C4-2B (cell line): ENCODE measurements at regions not wholly inside any gene's neighbourhood (a gene's known extent, or its start where the extent isn't known, plus 50 kb on each side); places are given as distances from the start of the nearest gene placed in this dataset.

Experiments used
- CTCF ChIP-seq: fragments of 450-650 bp; conservative IDR thresholded peaks from 2 replicates; pipeline ENCODE4 v1.5.1; 2017; ENCODE audit warnings: mild to moderate bottlenecking
- ZFX ChIP-seq: fragments of 450-650 bp; IDR thresholded peaks from 2 replicates; pipeline ENCODE4 v1.6.1; 2017

GRCh38 chr16:51812945-51813344, 661.9 kb upstream of the SALL1 start:
- TF ChIP-seq CTCF, result no peak
- no peak for TF ChIP-seq ZFX
